ENCODE measurements at regions not wholly inside any gene's neighbourhood (a gene's known extent, or its start where the extent isn't known, plus 50 kb on each side); places are given as distances from the start of the nearest gene placed in this dataset.

DNA sequence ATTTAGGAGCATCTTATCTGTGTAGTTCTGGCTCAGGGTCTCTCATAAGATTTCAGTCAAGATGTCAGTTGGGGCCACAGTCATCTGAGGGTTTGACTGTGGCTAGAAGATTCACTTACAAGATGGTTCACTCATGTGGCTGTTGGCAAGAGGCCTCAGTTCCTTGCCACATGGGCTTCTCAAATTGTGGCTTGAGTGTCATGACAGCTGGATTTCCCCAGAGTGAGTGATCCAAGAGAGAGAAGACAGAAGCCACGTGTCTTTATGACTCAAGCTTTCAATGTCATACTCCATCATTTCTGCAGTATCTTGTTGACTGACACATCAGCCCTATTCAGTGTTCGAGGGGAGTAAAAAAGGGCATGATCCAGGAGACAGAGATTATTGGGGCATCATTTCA is 131.3 kb upstream of the AP1S2 start:
- Histone ChIP-seq H3K36me3 (no peaks in the 10 kb centered on the region), H3K4me1 (no peaks in the 10 kb centered on the region), H3K27me3 (no peaks in the 10 kb centered on the region), H3K9me3 (no peaks in the 10 kb centered on the region), H3K27ac (no peak overlapping the region), H3K4me3 (replicated peaks in 1 of 3) (no peak overlapping the region)
- intact Hi-C loops (cut with DNase I), result no loop called here
- TF ChIP-seq, protein P1, sequence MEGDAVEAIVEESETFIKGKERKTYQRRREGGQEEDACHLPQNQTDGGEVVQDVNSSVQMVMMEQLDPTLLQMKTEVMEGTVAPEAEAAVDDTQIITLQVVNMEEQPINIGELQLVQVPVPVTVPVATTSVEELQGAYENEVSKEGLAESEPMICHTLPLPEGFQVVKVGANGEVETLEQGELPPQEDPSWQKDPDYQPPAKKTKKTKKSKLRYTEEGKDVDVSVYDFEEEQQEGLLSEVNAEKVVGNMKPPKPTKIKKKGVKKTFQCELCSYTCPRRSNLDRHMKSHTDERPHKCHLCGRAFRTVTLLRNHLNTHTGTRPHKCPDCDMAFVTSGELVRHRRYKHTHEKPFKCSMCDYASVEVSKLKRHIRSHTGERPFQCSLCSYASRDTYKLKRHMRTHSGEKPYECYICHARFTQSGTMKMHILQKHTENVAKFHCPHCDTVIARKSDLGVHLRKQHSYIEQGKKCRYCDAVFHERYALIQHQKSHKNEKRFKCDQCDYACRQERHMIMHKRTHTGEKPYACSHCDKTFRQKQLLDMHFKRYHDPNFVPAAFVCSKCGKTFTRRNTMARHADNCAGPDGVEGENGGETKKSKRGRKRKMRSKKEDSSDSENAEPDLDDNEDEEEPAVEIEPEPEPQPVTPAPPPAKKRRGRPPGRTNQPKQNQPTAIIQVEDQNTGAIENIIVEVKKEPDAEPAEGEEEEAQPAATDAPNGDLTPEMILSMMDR (IDR thresholded peaks at IDR 0.05), result no peak
- TF ChIP-seq POLR2A (IDR thresholded peaks at IDR 0.05), result no peak
- DNase-seq, result no peak
- 83 to 86% methylated on average over 1 to 2 of the region's 2 CpGs for WGBS, 2 donors

DNA sequence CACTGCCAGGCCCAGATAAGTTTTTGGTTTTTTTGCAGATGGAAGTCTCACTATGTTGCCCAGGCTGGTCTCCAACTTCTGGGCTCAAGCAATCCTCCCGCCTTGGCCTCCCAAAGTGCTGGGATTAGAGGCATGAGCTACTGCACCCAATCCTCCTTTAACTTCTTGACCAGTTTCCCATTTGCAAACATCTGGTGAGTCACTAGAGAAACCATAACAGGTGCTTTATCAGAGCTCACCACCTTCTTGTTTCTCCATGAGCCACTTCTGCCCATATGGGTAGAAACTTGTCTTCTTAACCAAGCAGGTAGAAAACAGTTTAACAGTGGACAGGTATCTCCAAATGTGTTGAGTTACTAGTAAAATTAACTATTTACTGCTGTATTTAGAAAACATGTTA is 128.4 kb upstream of the AP1S2 start:
- WGBS, 2 donors, result 100% methylated on average over 1 of the region's 1 CpG
- no peaks in the 10 kb centered on the region for H3K27me3 ChIP-seq
- no peak overlapping the region for H3K4me3 ChIP-seq (replicated peaks in 1 of 3)
- no peak for TF ChIP-seq POLR2A (IDR thresholded peaks at IDR 0.05)
- TF ChIP-seq, protein P1 (IDR thresholded peaks at IDR 0.05), result no peak
- no peaks in the 10 kb centered on the region for H3K9me3 ChIP-seq
- intact Hi-C loops (cut with DNase I), result no loop called here
- H3K4me1 ChIP-seq, result no peaks in the 10 kb centered on the region
- H3K36me3 ChIP-seq, result no peaks in the 10 kb centered on the region
- DNase-seq, result no peak
- no peak overlapping the region for H3K27ac ChIP-seq

DNA sequence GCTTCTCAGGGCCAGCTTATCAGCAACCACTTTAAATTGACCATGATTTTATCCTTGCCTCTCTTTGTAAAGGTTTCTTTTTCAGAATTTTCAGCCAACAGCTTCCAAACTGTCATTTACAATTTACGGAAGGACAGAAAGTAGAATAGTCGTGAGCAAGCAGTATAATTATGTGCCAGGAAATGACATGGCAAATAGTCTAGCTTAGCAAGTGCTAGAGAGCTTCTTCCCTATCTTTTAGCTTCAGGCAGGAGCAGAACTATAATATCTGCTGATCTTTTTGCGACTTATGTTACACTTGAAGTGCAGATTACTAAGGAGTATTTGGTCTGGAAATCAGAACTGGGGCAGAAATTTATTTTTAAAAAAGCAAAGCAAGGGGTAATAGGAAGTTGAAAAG is 123.0 kb upstream of the AP1S2 start:
- Histone ChIP-seq H3K9me3 (no peaks in the 10 kb centered on the region), H3K36me3 (no peaks in the 10 kb centered on the region), H3K4me3 (replicated peaks in 1 of 3) (no peak overlapping the region), H3K27ac (no peak overlapping the region), H3K27me3 (no peaks in the 10 kb centered on the region), H3K4me1 (no peaks in the 10 kb centered on the region)
- WGBS, 2 donors, result 51 to 72% methylated on average over 3 of the region's 3 CpGs
- DNase-seq, result no peak
- TF ChIP-seq, protein P1 (IDR thresholded peaks at IDR 0.05), result no peak
- TF ChIP-seq POLR2A (IDR thresholded peaks at IDR 0.05), result no peak
- intact Hi-C loops (cut with DNase I), result no loop called here

DNA sequence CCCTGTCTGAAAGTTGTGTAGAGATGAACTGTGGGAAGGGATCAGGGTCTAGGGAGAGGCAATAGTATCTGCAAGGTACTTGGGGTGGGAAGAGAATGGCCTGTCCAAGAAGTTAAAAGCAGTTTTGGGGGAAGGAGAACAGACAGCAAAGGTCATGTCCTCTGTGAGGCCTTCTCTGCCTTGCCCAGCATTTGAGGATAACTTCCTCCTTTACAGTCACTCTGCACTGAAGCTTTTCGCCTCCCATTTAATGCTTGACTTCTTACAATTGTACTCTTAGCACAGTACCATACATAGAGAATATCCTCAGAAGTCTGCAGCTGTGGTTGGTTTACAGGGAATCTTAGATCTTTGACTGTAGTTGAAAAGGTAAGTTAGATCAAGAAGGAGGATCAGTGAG is 121.8 kb upstream of the AP1S2 start:
- H3K27me3 ChIP-seq, result no peaks in the 10 kb centered on the region
- no peaks in the 10 kb centered on the region for H3K4me1 ChIP-seq
- no peaks in the 10 kb centered on the region for H3K36me3 ChIP-seq
- 80 to 100% methylated on average over 1 of the region's 1 CpG for WGBS, 2 donors
- H3K4me3 ChIP-seq (replicated peaks in 1 of 3), result no peak overlapping the region
- intact Hi-C loops (cut with DNase I), result no loop called here
- no peaks in the 10 kb centered on the region for H3K9me3 ChIP-seq
- TF ChIP-seq POLR2A (IDR thresholded peaks at IDR 0.05), result no peak
- TF ChIP-seq, protein P1 (IDR thresholded peaks at IDR 0.05), result no peak
- no peak for DNase-seq
- H3K27ac ChIP-seq, result no peak overlapping the region

DNA sequence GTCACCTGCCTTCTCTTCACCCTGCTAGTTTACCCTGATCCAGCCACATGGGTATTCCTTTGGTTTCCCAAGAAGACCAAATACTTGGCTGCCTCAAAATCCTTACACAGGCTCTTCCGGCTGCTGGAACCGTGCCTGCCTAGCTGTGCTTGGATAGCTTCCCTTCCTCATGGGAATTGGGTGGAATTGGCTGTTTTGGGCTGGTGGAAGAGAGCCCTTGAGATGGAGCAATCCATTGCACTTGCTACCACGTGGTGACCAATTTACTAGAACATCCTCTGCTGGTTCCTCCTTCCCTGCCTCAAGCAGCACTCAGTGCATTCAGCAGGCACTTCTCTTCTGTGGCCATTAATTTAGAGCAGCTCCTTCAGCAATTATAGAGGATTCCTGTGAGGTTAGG is 119.3 kb upstream of the AP1S2 start:
- no peaks in the 10 kb centered on the region for H3K9me3 ChIP-seq
- no peaks in the 10 kb centered on the region for H3K27me3 ChIP-seq
- WGBS, 2 donors, result 37% methylated on average over 3 of the region's 3 CpGs
- intact Hi-C loops (cut with DNase I), result no loop called here
- H3K27ac ChIP-seq, result no peak overlapping the region
- no peaks in the 10 kb centered on the region for H3K36me3 ChIP-seq
- no peak overlapping the region for H3K4me3 ChIP-seq (replicated peaks in 1 of 3)
- peak; percentile 6 to 17 for DNase-seq
- no peak for TF ChIP-seq POLR2A (IDR thresholded peaks at IDR 0.05)
- TF ChIP-seq, protein P1 (IDR thresholded peaks at IDR 0.05), result no peak
- no peaks in the 10 kb centered on the region for H3K4me1 ChIP-seq

Measured in thyroid gland (tissue), 4 donors.